BJ (cell line): ENCODE measurements at regions not wholly inside any gene's neighbourhood (a gene's known extent, or its start where the extent isn't known, plus 50 kb on each side); places are given as distances from the start of the nearest gene placed in this dataset.
"Not testable (repeated sequence)": the region's sequence is repeated elsewhere in the genome, so short reads cannot be mapped to it uniquely, and the experiment has no call there.

ENCODE experiments used
- CTCF ChIA-PET: fragments of 350-600 bp; formaldehyde crosslinking; extraction: SDS; loops from one replicate; lab custom pipeline; 2021; ENCODE audit warnings: antibody characterized with exemption, inconsistent platforms; lab: Yijun Ruan, JAX
- POLR2A ChIA-PET: fragments of 300-600 bp; sonication (Branson Sonifier 250); formaldehyde crosslinking; extraction: SDS; loops from one replicate; lab custom pipeline; 2021; ENCODE audit warnings: antibody characterized with exemption; lab: Charles Lee
- DNase-seq: peaks from one replicate; pipeline ENCODE4 v3.0.0-alpha.2; 2011; ENCODE audit warnings: low read depth
- H3K27me3 ChIP-seq: 2 replicates; pipeline ENCODE4 v1.6.0; 2011; ENCODE audit warnings: low read length; ENCODE audit not compliant: control insufficient read depth, insufficient read depth
- H3K36me3 ChIP-seq: 2 replicates; pipeline ENCODE4 v1.5.1; 2011; ENCODE audit warnings: low read length; ENCODE audit not compliant: control insufficient read depth, insufficient read depth
- H3K4me3 ChIP-seq: 2 replicates; pipeline ENCODE4 v1.5.1; 2011; ENCODE audit warnings: low read depth, mild to moderate bottlenecking, control low read depth, low read length
- TF ChIP-seq, protein P1 (sequence below): IDR thresholded peaks from 2 replicates; pipeline ENCODE4 v1.5.1; 2011; ENCODE audit warnings: low read depth, mild to moderate bottlenecking, control low read depth, inconsistent platforms, low read length, moderate library complexity; ENCODE audit not compliant: insufficient read depth

DNA sequence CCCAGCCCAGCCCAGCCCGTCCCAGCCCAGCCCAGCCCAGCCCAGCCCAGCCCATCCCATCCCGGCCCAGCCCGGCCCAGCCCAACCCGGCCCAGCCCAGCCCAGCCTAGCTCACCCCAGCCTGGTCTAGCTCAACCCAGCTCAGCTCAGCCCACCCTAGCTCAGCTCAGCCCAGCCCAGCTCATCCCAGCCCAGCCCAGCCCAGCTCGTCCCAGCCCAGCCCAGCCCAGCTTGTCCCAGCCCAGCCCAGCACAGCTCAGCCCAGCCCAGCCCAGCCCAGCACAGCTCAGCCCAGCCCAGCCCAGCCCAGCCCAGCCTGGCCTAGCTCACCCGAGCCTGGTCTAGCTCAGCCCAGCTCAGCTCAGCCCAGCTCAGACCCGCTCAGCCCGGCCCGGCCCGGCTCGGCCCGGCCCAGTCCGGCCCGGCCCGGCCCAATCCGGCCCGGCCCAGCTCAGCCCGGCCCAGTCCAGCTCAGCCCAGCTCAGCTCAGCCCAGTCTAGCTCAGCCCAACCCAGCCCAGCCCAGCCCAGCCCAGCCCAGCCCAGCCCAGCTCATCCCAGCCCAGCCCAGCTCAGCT is 184.7 kb downstream of the TMEM121 start:
- DNase-seq, result no peak
- no peaks in the 10 kb centered on the region for H3K27me3 ChIP-seq
- POLR2A ChIA-PET, result no interaction called here
- CTCF ChIA-PET, result no interaction called here
- no peak overlapping the region for H3K4me3 ChIP-seq
- TF ChIP-seq, protein P1, sequence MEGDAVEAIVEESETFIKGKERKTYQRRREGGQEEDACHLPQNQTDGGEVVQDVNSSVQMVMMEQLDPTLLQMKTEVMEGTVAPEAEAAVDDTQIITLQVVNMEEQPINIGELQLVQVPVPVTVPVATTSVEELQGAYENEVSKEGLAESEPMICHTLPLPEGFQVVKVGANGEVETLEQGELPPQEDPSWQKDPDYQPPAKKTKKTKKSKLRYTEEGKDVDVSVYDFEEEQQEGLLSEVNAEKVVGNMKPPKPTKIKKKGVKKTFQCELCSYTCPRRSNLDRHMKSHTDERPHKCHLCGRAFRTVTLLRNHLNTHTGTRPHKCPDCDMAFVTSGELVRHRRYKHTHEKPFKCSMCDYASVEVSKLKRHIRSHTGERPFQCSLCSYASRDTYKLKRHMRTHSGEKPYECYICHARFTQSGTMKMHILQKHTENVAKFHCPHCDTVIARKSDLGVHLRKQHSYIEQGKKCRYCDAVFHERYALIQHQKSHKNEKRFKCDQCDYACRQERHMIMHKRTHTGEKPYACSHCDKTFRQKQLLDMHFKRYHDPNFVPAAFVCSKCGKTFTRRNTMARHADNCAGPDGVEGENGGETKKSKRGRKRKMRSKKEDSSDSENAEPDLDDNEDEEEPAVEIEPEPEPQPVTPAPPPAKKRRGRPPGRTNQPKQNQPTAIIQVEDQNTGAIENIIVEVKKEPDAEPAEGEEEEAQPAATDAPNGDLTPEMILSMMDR, result no peak
- no peaks in the 10 kb centered on the region for H3K36me3 ChIP-seq

DNA sequence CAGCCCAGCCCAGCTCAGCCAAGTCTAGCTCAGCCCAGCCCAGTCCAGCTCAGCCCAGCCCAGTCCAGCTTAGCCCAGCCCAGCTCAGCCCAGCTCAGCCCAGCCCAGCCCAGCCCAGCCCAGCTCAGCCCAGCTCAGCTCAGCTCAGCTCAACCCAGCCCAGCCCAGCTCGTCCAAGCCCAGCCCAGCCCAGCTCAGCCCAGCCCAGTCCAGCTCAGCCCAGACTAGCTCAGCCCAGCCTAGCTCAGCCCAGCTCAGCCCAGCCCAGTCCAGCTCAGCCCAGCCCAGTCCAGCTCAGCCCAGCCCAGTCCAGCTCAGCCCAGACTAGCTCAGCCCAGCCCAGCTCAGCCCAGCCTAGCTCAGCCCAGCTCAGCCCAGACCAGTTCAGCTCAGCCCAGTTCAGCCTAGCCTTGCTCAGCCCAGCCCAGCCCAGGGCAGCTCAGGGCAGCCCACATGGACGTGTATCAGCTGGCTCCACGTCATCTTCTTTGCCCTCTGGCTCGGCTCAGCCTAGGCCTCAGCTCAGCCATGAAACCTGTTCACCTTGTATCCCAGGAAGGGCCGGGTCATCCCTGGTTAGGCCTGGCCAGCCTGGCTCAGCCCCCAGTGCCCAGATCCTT is 185.6 kb downstream of the TMEM121 start:
- Histone ChIP-seq H3K36me3 (no peaks in the 10 kb centered on the region), H3K4me3 (no peak overlapping the region), H3K27me3 (no peaks in the 10 kb centered on the region)
- TF ChIP-seq, protein P1, result no peak
- DNase-seq, result no peak
- POLR2A ChIA-PET, result no interaction called here
- CTCF ChIA-PET, result no interaction called here

DNA sequence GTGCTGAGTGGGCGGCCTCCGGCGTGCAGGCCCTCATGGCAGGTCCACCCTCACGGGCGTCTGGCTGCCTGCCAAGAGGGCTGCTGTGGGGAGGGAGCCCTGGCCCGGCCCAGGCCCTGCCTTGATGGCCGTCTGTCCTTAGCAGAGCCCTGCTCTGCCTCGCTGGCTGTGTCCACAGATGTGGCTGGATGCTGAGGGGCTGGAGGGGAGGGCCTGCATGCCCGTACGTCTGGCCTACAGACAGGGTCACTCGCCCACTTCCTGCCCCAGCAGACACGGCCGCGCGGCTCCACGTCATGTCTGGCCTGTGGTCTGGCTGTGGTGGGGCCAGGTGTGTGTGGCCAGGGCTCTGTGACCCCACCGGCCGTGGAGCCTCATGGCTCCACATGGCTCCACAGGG is 186.3 kb downstream of the TMEM121 start:
- H3K27me3 ChIP-seq, H3K36me3 ChIP-seq, CTCF ChIA-PET, H3K4me3 ChIP-seq, DNase-seq, POLR2A ChIA-PET: not testable (repeated sequence)

DNA sequence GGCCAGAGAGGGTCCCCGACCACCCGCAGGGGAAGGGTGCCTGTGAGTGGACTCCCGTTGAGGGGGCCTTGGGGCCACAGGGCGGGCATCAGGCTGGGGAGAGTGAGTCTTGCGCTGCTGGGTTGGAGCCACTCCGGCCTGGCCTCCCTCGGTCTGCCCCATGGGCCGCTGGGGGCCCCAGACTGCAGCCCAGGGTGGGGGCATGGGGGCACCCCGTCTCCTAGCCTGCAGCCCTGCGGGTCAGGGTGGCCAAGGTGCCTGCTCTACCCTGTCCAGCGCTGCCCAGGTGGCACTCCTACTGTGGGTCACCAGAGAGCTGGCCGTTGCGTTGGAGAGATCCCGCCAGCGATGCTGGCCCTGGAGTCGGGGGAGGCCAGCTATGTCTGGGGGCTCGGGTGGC is 186.8 kb downstream of the TMEM121 start:
- POLR2A ChIA-PET, H3K4me3 ChIP-seq, CTCF ChIA-PET, H3K27me3 ChIP-seq, DNase-seq, H3K36me3 ChIP-seq: not testable (repeated sequence)

DNA sequence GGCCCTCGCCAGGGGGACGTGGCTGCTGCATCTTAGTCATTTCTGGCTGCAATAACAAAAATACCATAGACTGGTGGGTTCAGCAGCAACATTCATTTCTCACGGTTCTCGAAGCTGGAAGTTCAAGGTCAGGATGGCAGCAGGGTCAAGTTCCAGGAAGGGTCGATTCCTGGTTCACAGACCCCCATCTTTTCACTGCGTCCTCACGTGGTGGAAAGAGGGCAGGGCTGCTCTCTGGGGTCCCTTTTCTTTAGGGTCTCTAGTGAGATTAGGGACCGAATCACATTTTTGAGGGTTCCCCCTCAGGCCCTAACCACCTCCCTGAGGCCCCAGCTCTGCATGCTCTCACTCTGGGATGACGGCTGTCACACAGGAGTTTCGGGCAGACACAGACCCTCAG is 187.5 kb downstream of the TMEM121 start:
- POLR2A ChIA-PET, DNase-seq, CTCF ChIA-PET: not testable (repeated sequence)

DNA sequence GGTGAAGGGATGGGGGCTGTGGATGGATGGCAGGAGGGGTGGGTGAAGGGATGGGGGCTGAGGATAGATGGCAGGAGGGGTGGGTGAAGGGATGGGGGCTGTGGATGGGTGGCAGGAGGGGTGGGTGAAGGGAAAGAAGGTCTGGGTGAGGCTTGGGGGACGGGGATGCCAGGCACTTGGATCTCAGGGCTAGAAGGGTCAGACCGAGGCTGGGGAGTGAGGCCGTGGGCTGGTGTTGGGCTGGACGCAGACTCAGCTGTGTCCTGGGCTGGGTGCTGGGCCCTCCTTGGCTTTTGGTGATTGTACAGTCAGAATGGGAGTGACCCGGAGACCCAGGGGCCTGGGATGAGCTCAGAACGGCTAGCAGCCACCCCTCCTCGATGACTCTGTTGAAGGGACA is 192.4 kb downstream of the TMEM121 start:
- H3K36me3 ChIP-seq, POLR2A ChIA-PET, CTCF ChIA-PET, DNase-seq, H3K27me3 ChIP-seq, H3K4me3 ChIP-seq: not testable (repeated sequence)

More for the DNA sequence above, 187.5 kb downstream of the TMEM121 start:
- H3K36me3 ChIP-seq, H3K4me3 ChIP-seq, H3K27me3 ChIP-seq: not testable (repeated sequence)

DNA sequence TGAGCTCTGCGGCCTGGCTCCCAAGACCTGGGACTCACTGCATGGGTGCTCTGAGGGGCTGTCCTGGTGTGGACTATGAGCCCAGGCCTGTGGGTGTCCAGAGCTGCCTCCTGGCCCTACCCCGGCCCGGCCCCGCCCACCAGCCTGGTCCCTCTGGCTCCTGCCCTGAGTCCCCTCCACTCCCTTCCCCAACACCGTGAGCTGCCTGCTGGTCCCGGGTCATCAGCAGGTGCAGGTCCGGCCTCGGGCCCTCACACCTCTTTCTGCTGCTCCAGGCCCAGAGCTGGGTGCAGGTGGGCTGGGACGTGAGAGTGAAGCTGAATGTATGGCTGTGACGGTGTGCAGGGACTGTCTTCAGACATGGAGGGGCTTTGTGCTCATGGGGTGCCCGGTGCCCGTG is 193.7 kb downstream of the TMEM121 start:
- CTCF ChIA-PET, DNase-seq, H3K4me3 ChIP-seq, H3K36me3 ChIP-seq, POLR2A ChIA-PET, H3K27me3 ChIP-seq: not testable (repeated sequence)

DNA sequence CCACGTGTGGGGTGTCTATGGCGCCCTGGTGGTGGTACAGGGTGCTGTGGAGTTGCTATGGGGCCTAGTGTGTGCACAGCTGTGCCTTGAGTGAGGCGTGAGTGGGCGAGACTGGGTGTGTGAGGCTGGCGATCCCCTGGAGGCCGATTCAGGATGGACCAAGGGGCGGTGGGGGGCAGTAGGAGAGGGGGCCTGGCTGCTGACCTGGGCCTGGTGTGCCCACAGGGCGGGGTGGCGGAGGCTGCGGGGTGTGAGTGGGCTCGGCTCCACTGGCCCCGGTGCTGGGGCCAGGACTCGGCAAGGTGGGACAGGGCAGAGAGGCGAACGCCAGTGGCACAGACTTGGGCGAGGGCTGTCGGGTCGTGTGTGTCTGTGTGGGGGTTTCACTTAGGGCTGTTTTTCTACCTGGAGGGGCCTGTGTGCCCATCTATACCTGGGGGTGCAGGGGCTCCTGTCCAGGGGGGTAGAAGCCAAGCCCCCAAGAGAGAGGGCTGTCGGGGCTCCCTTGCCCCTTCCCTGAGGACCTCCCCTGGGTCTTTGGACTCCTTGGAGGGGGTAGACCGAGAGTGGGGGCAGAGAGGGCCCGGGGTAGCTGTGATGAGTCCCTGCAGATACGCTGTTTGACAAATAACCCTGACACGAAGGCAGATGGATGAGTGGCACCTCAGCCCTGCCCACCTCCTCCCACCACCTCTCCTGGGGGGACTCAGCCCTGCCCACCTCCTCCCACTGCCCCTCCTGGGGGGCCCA is 194.6 kb downstream of the TMEM121 start:
- H3K27me3 ChIP-seq, CTCF ChIA-PET, POLR2A ChIA-PET, DNase-seq, H3K4me3 ChIP-seq, H3K36me3 ChIP-seq: not testable (repeated sequence)

DNA sequence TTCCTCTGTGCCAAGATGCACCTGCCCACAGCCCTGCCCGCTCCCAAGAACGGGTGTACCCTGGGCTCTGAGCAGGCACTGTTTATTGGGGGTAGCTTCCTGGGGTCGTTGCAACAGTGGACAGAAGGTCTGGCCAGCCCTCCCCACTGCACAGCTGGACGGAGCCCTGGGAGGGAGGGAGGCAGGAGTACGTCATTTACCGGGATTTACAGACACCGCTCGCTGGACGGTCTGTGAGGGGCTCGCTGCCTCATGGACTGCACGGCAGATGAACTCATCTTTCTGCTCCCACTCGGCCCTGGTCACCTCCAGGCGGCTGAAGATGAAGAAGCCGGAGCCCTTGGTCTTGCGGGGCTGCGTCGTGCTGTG is 195.2 kb downstream of the TMEM121 start:
- POLR2A ChIA-PET, H3K27me3 ChIP-seq, DNase-seq, CTCF ChIA-PET, H3K4me3 ChIP-seq, H3K36me3 ChIP-seq: not testable (repeated sequence)

DNA sequence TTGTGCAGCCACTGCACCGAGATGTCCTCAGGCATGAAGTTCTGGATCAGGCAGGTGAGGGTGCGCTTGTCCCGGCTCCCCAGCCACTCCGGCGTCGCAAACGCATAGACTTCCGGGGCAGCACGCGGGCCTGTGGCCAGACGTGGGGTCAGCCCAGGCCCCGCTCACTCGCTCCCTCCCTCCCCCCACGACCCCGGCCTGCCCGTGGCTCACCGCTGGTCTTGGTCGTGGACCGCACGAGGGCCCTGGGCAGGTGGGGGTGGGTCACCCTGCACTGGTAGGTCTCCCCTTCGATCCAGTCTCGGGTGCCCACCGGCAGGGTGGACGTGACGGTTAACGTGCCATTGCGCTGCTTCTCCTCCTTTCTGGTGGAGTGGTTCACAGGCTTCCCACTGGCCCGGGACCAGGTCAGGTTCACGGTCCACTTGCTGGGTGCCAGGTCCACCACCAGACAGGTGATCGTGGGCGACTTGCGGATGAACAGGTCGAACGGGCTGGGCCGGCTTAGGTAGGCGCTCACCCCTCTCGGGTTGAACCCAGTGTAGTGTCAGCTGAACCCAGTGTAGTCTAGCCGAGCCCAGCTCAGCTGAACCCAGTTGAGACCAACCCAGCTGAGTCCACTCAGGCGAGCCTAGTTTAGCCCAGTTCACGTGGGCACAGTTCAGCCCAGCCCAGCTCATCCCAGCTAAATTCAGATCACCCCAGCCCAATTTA is 195.8 kb downstream of the TMEM121 start:
- POLR2A ChIA-PET, H3K36me3 ChIP-seq, DNase-seq, H3K27me3 ChIP-seq, H3K4me3 ChIP-seq, CTCF ChIA-PET: not testable (repeated sequence)

DNA sequence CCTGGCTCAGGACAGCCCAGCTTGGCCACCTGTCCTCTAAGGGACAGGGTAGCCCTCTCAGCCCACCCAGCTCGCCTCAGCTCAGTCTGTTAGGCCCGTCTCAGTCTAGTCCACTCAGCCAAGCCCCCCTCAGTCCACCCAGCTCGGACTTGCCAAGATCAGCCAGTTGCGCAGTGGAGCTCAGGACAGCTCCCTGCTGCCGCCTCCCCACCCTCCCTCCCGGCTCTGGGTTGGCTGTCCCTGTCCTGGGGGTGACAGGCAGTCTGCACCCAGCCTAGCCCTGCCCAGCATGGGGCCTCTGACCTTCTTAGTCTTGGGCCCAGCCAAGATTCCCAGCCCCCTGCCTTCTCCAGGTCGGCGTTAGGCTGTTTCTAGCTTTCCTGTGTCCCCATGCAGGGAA is 196.9 kb downstream of the TMEM121 start:
- POLR2A ChIA-PET, DNase-seq, CTCF ChIA-PET, H3K36me3 ChIP-seq, H3K4me3 ChIP-seq, H3K27me3 ChIP-seq: not testable (repeated sequence)
